Panc1 (cell line): ENCODE measurements at regions not wholly inside any gene's neighbourhood (a gene's known extent, or its start where the extent isn't known, plus 50 kb on each side); places are given as distances from the start of the nearest gene placed in this dataset.

Source experiments
- CTCF ChIP-seq: fragments of 450-650 bp; IDR thresholded peaks from 2 replicates; pipeline ENCODE4 v1.5.1; 2017; ENCODE audit warnings: mild to moderate bottlenecking
- POLR2AphosphoS5 ChIP-seq: IDR thresholded peaks from 2 replicates; pipeline ENCODE4 v1.6.1; 2012; ENCODE audit warnings: mild to moderate bottlenecking, low read depth, low read length, moderate library complexity

- TF ChIP-seq POLR2AphosphoS5: no peak
- TF ChIP-seq CTCF: no peak
Measured at GRCh38 chr7:12805518-12805928, 118.1 kb downstream of the ARL4A start.
